Astrocyte (in vitro differentiated cells and primary cell): ENCODE measurements at regions not wholly inside any gene's neighbourhood (a gene's known extent, or its start where the extent isn't known, plus 50 kb on each side); places are given as distances from the start of the nearest gene placed in this dataset.

Source experiments
- DNase-seq: peaks from one replicate; pipeline ENCODE4 v3.0.0-alpha.2; 2010; ENCODE audit warnings: low read depth
- FAIRE-seq: peaks from 2 replicates; lab custom pipeline; 2011; peaks lifted over from hg19 to GRCh38; lab: Jason Lieb, UNC
- H2AFZ ChIP-seq: 2 replicates; pipeline ENCODE4 v1.6.0; 2012; ENCODE audit warnings: low read depth, low read length, inconsistent platforms
- H3K27ac ChIP-seq: 2 replicates; pipeline ENCODE4 v1.5.1; 2011; ENCODE audit warnings: low read depth, low read length, inconsistent platforms
- H3K27me3 ChIP-seq: 2 replicates; pipeline ENCODE4 v1.6.0; 2011; ENCODE audit warnings: low read length, inconsistent platforms; ENCODE audit not compliant: insufficient read depth
- H3K36me3 ChIP-seq: 2 replicates; pipeline ENCODE4 v1.5.1; 2011; ENCODE audit warnings: low read length, inconsistent platforms; ENCODE audit not compliant: insufficient read depth
- H3K4me1 ChIP-seq: 2 replicates; pipeline ENCODE4 v1.5.1; 2011; ENCODE audit warnings: low read length, inconsistent platforms; ENCODE audit not compliant: insufficient read depth
- H3K4me2 ChIP-seq: 2 replicates; pipeline ENCODE4 v1.6.0; 2012; ENCODE audit warnings: low read length, inconsistent platforms
- H3K4me3 ChIP-seq: 2 replicates; pipeline ENCODE4 v1.5.1; 2011; ENCODE audit warnings: low read depth, mild to moderate bottlenecking, low read length, inconsistent platforms; ENCODE audit not compliant: insufficient read depth
- H3K79me2 ChIP-seq: 2 replicates; pipeline ENCODE4 v1.6.0; 2012; ENCODE audit warnings: mild to moderate bottlenecking, low read length, inconsistent platforms; ENCODE audit not compliant: insufficient read depth
- H3K9ac ChIP-seq: 2 replicates; pipeline ENCODE4 v1.6.0; 2012; ENCODE audit warnings: mild to moderate bottlenecking, low read length, inconsistent platforms
- H3K9me3 ChIP-seq: 2 replicates; pipeline ENCODE4 v1.5.1; 2012; ENCODE audit warnings: low read depth, mild to moderate bottlenecking, low read length, inconsistent platforms; ENCODE audit not compliant: insufficient read depth
- H4K20me1 ChIP-seq: 2 replicates; pipeline ENCODE4 v1.6.0; 2012; ENCODE audit warnings: low read length, inconsistent platforms; ENCODE audit not compliant: insufficient read depth
- H3K27ac Mint-ChIP-seq: one replicate; pipeline ENCODE4 v1.8.0; 2021; ENCODE audit warnings: mild to moderate bottlenecking, mixed read lengths; ENCODE audit not compliant: unreplicated experiment
- H3K27me3 Mint-ChIP-seq: one replicate; pipeline ENCODE4 v1.8.0; 2021; ENCODE audit warnings: low read depth, mixed read lengths; ENCODE audit not compliant: unreplicated experiment
- H3K36me3 Mint-ChIP-seq: one replicate; pipeline ENCODE4 v1.8.0; 2021; ENCODE audit warnings: low read depth, mixed read lengths; ENCODE audit not compliant: unreplicated experiment
- H3K4me1 Mint-ChIP-seq: one replicate; pipeline ENCODE4 v1.8.0; 2021; ENCODE audit warnings: low read depth, mixed read lengths; ENCODE audit not compliant: unreplicated experiment
- H3K4me3 Mint-ChIP-seq: one replicate; pipeline ENCODE4 v1.8.0; 2021; ENCODE audit warnings: mild to moderate bottlenecking, moderate library complexity, mixed read lengths; ENCODE audit not compliant: unreplicated experiment
- H3K9me3 Mint-ChIP-seq: one replicate; pipeline ENCODE4 v1.8.0; 2021; ENCODE audit warnings: mild to moderate bottlenecking, mixed read lengths; ENCODE audit not compliant: unreplicated experiment
- CTCF ChIP-seq: IDR thresholded peaks from 2 replicates; pipeline ENCODE4 v1.5.1; 2011; ENCODE audit warnings: low read depth, mild to moderate bottlenecking, inconsistent platforms, low read length, moderate library complexity; ENCODE audit not compliant: insufficient read depth
- EZH2 ChIP-seq: IDR thresholded peaks from 2 replicates; pipeline ENCODE4 v1.6.1; 2012; ENCODE audit warnings: mild to moderate bottlenecking, low read length, inconsistent platforms; ENCODE audit not compliant: insufficient read depth

- no peaks in the 10 kb centered on the region for H3K27me3 Mint-ChIP-seq
- no peak for TF ChIP-seq EZH2
Observed at GRCh38 chr9:23603311-23603710, 222.7 kb downstream of the ELAVL2 start.

DNA sequence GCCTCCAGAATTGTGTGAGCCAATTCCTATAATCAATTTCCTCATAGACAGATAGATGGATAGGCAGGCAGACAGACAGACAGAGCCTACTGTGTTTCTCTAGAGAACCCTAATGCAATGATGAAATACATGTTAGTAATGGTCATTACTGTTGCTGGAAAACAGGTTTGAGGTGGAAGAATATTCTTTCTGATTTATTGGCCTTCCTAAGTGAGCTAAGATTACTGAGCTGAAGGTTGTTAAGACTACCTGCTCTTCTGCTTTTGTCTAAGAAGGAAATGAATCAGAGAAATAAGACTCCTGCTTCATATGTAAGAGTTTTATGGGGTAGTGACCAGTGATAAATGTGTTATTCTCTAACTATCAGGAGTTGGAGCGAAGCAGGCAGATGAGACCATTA, 219.9 kb downstream of the ELAVL2 start:
- no peaks in the 10 kb centered on the region for H3K27me3 Mint-ChIP-seq
- H3K36me3 Mint-ChIP-seq, result peaks cover 11% of the 10 kb centered on the region
- Histone ChIP-seq H3K27me3 (no peaks in the 10 kb centered on the region), H3K36me3 (no peaks in the 10 kb centered on the region), H4K20me1 (no peaks in the 10 kb centered on the region), H3K4me2 (no peak overlapping the region), H3K9me3 (no peaks in the 10 kb centered on the region), H3K79me2 (no peaks in the 10 kb centered on the region), H3K9ac (no peak overlapping the region), H3K4me1 (no peaks in the 10 kb centered on the region), H3K27ac (no peak overlapping the region), H2AFZ (no peak overlapping the region), H3K4me3 (no peak overlapping the region)
- TF ChIP-seq EZH2 (no peak), CTCF (no peak)
- FAIRE-seq, result no peak
- no peak for DNase-seq
- no peaks in the 10 kb centered on the region for H3K9me3 Mint-ChIP-seq
- H3K4me3 Mint-ChIP-seq, result no peak overlapping the region
- peaks cover 7% of the 10 kb centered on the region for H3K4me1 Mint-ChIP-seq
- no peak overlapping the region for H3K27ac Mint-ChIP-seq

More at GRCh38 chr9:23603311-23603710, 222.7 kb downstream of the ELAVL2 start:
- H3K27ac ChIP-seq, result no peak overlapping the region
- no peak overlapping the region for H3K4me3 ChIP-seq
- no peak for FAIRE-seq
- no peaks in the 10 kb centered on the region for H3K27me3 ChIP-seq
- no peak overlapping the region for H3K4me2 ChIP-seq
- H3K4me1 Mint-ChIP-seq, result peaks cover 7% of the 10 kb centered on the region
- no peak overlapping the region for H3K9ac ChIP-seq
- no peaks in the 10 kb centered on the region for H3K36me3 ChIP-seq
- DNase-seq, result no peak
- peaks cover 6% of the 10 kb centered on the region for H3K36me3 Mint-ChIP-seq
- no peaks in the 10 kb centered on the region for H3K9me3 ChIP-seq
- no peaks in the 10 kb centered on the region for H3K79me2 ChIP-seq
- no peaks in the 10 kb centered on the region for H3K4me1 ChIP-seq
- no peak overlapping the region for H2AFZ ChIP-seq
- H4K20me1 ChIP-seq, result no peaks in the 10 kb centered on the region
- no peak overlapping the region for H3K4me3 Mint-ChIP-seq
- no peak overlapping the region for H3K27ac Mint-ChIP-seq
- H3K9me3 Mint-ChIP-seq, result no peaks in the 10 kb centered on the region

GRCh38 chr9:23608456-23608855, 217.6 kb downstream of the ELAVL2 start:
- Mint-ChIP-seq H3K36me3 (peaks cover 11% of the 10 kb centered on the region), H3K4me1 (peaks cover 7% of the 10 kb centered on the region), H3K27ac (no peak overlapping the region), H3K4me3 (no peak overlapping the region), H3K27me3 (no peaks in the 10 kb centered on the region), H3K9me3 (no peaks in the 10 kb centered on the region)
- Histone ChIP-seq H3K9ac (no peak overlapping the region), H3K27me3 (no peaks in the 10 kb centered on the region), H3K4me1 (peaks cover 3% of the 10 kb centered on the region), H3K4me3 (no peak overlapping the region), H3K4me2 (no peak overlapping the region), H3K9me3 (no peaks in the 10 kb centered on the region), H3K27ac (no peak overlapping the region), H3K36me3 (no peaks in the 10 kb centered on the region), H4K20me1 (no peaks in the 10 kb centered on the region), H2AFZ (no peak overlapping the region), H3K79me2 (no peaks in the 10 kb centered on the region)
- no peak for DNase-seq
- no peak for FAIRE-seq
- TF ChIP-seq CTCF (no peak), EZH2 (no peak)
